ENCODE measurements at regions not wholly inside any gene's neighbourhood (a gene's known extent, or its start where the extent isn't known, plus 50 kb on each side); places are given as distances from the start of the nearest gene placed in this dataset.

- TF ChIP-seq CTCF (conservative IDR thresholded peaks at IDR 0.05; ENCODE audit: control insufficient read depth, insufficient read depth, low read depth, low read length), result no peak
- no peak for DNase-seq (ENCODE audit: low read depth)
- H3K4me3 ChIP-seq (ENCODE audit: control insufficient read depth, low read depth, low read length), result no peak overlapping the region
These were observed 261.4 kb upstream of the USP15 start for GRCh38 chr12:61998791-61999190.

DNA sequence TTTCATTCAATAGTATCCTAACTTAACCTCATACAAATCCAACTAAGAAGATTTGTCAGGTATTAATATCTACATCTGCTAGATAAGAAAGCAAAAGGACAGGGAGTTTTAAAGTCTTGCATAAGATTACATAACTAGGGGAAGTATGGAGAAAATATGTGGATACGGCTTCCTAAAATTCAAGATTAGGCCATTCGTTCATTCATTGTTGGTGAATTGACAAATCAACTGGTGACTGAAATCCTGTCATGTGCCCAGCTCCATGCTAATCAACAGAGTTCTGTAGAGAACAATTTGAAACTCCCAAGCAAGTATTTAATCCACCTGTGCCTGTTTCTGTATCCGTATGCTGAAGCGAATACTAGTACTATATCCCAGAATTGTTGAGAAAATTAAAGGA, 260.9 kb upstream of the USP15 start:
- DNase-seq (ENCODE audit: low read depth), result no peak
- TF ChIP-seq CTCF (conservative IDR thresholded peaks at IDR 0.05; ENCODE audit: control insufficient read depth, insufficient read depth, low read depth, low read length), result no peak
- H3K4me3 ChIP-seq (ENCODE audit: control insufficient read depth, low read depth, low read length), result no peak overlapping the region

DNA sequence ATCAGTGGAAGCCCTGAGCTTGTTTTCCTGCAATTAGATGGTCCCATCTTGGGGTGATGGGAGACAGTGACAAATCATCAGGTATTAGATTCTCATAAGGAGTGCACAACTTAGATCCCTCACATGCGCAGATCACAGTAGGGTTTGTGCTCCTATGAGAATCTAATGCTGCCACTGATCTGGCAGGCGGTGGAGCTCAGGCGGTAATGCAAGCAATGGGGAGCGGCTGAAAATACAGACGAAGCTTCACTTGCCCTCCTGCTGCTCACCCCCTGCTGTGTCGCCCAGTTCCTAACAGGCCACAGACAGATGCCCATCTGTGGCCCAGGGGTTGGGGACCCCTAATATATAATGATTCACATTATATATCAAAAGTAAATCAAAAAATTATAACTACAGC, 258.8 kb upstream of the USP15 start:
- no peak for DNase-seq (ENCODE audit: low read depth)
- no peak for TF ChIP-seq CTCF (conservative IDR thresholded peaks at IDR 0.05; ENCODE audit: control insufficient read depth, insufficient read depth, low read depth, low read length)
- H3K4me3 ChIP-seq (ENCODE audit: control insufficient read depth, low read depth, low read length), result no peak overlapping the region

GRCh38 chr12:62003226-62003625, 257.0 kb upstream of the USP15 start:
- DNase-seq (ENCODE audit: low read depth), result no peak
- no peak overlapping the region for H3K4me3 ChIP-seq (ENCODE audit: control insufficient read depth, low read depth, low read length)
- TF ChIP-seq CTCF (conservative IDR thresholded peaks at IDR 0.05; ENCODE audit: control insufficient read depth, insufficient read depth, low read depth, low read length), result no peak

GRCh38 chr12:62003701-62004100, 256.5 kb upstream of the USP15 start:
- no peak for DNase-seq (ENCODE audit: low read depth)
- TF ChIP-seq CTCF (conservative IDR thresholded peaks at IDR 0.05; ENCODE audit: control insufficient read depth, insufficient read depth, low read depth, low read length), result no peak
- H3K4me3 ChIP-seq (ENCODE audit: control insufficient read depth, low read depth, low read length), result no peak overlapping the region

DNA sequence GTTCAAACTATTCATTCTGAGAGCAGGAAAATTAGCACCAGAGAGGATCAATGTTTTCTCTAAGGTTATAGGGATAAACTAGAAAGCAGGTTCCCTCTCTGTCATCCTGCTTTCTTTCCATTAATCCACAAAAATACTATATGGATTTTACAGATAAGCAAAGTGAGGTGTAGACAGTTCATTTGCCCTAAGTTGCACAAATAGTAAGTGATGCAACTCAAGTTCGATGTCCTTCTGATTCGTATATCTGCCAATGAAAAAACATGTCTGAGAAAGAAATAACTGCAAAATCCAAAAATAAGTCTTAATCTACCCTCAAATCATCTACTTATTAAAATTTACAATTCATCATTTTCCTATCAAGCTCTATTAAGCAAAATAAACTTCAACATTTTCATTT, 254.6 kb upstream of the USP15 start:
- DNase-seq (ENCODE audit: low read depth), result no peak
- TF ChIP-seq CTCF (conservative IDR thresholded peaks at IDR 0.05; ENCODE audit: control insufficient read depth, insufficient read depth, low read depth, low read length), result no peak
- H3K4me3 ChIP-seq (ENCODE audit: control insufficient read depth, low read depth, low read length), result no peak overlapping the region

DNA sequence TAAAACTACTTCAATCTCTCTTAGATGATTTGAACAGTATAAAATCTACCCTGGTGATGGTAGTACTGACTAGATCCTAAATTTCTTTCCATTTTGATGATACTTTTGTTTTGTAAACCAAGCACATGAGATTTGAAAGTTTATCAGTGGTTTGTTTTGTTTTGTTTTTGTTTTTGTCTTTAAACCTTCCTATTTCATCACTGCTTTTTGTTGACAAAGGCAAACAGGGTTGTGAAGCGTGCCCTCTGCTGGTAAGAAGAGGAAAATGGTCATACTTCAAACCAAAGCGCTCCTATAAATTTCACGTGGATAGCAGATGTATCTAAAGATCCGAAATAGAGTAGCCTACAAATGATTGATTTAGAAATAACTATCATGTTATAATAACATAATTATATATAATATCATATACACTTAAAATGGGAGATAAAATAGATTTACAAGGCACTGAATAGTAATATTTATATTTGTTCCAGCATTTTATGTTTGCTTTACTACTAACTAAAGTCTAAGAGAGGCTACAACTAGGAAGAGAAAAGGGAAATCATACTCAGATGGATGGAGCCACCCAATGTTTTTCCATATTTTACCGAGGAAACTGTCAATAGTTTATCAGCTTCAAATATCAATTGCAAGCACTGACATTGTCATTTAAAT, 254.0 kb upstream of the USP15 start:
- peak; percentile 48 for DNase-seq (ENCODE audit: low read depth)
- no peak overlapping the region for H3K4me3 ChIP-seq (ENCODE audit: control insufficient read depth, low read depth, low read length)
- peak; percentile 71 for TF ChIP-seq CTCF (conservative IDR thresholded peaks at IDR 0.05; ENCODE audit: control insufficient read depth, insufficient read depth, low read depth, low read length)

All from fibroblast of mammary gland (primary cell).